HepG2 (cell line): ENCODE measurements at regions not wholly inside any gene's neighbourhood (a gene's known extent, or its start where the extent isn't known, plus 50 kb on each side); places are given as distances from the start of the nearest gene placed in this dataset.

Experiments used
- ARID2 ChIP-seq: sonication (generic); formaldehyde crosslinking; IDR thresholded peaks from 2 replicates; pipeline ENCODE4 v1.8.1; 2022; ENCODE audit warnings: mild to moderate bottlenecking, missing genetic modification reagents, borderline replicate concordance
- CHCHD3 ChIP-seq: sonication (generic); formaldehyde crosslinking; IDR thresholded peaks from 2 replicates; pipeline ENCODE4 v1.8.0; 2022; ENCODE audit warnings: mild to moderate bottlenecking, missing genetic modification reagents, moderate library complexity
- FOXP1 ChIP-seq, 2 experiments: fragments of 450-650 bp in 1 of 2; IDR thresholded peaks; 2 replicates each; pipeline ENCODE4 v1.6.1; 2017 to 2018; ENCODE audit warnings: antibody characterized with exemption in 1 of 2
- HOXA3 ChIP-seq: sonication (generic); formaldehyde crosslinking; IDR thresholded peaks from 2 replicates; pipeline ENCODE4 v1.5.0; 2020; ENCODE audit warnings: missing genetic modification reagents
- IRF9 ChIP-seq: sonication (generic); formaldehyde crosslinking; IDR thresholded peaks from 2 replicates; pipeline ENCODE4 v1.8.0; 2022; ENCODE audit warnings: missing genetic modification reagents, mild to moderate bottlenecking, borderline replicate concordance
- MED13 ChIP-seq: sonication (generic); formaldehyde crosslinking; IDR thresholded peaks from 2 replicates; pipeline ENCODE4 v1.5.0; 2020; ENCODE audit warnings: missing genetic modification reagents
- MIER2 ChIP-seq: IDR thresholded peaks from 2 replicates; pipeline ENCODE4 v1.6.1; 2016; ENCODE audit warnings: missing biosample characterization, missing genetic modification reagents
- MLX ChIP-seq: IDR thresholded peaks from 2 replicates; pipeline ENCODE4 v1.6.1; 2016
- PBX2 ChIP-seq: IDR thresholded peaks from 2 replicates; pipeline ENCODE4 v1.6.1; 2016; ENCODE audit warnings: control low read depth
- THYN1 ChIP-seq: sonication (generic); formaldehyde crosslinking; IDR thresholded peaks from 2 replicates; pipeline ENCODE4 v1.8.1; 2023; ENCODE audit warnings: low read depth, mild to moderate bottlenecking, moderate library complexity, missing genetic modification reagents, borderline replicate concordance
- ZBTB46 ChIP-seq: sonication (generic); formaldehyde crosslinking; IDR thresholded peaks from 2 replicates; pipeline ENCODE4 v1.4.0; 2020; ENCODE audit warnings: mild to moderate bottlenecking, missing genetic modification reagents, borderline replicate concordance
- ZFP36 ChIP-seq: fragments of 150-350 bp; IDR thresholded peaks from 2 replicates; pipeline ENCODE4 v1.6.1; 2018; ENCODE audit warnings: borderline replicate concordance, low read length, low read depth; ENCODE audit not compliant: partially characterized antibody
- ZKSCAN8 ChIP-seq: IDR thresholded peaks from 2 replicates; pipeline ENCODE4 v1.6.1; 2016; ENCODE audit warnings: borderline replicate concordance, missing genetic modification reagents, missing compliant biosample characterization
- ZMYM2 ChIP-seq: sonication (generic); formaldehyde crosslinking; IDR thresholded peaks from 2 replicates; pipeline ENCODE4 v1.8.0; 2022; ENCODE audit warnings: mild to moderate bottlenecking, missing genetic modification reagents
- ZNF136 ChIP-seq: sonication (generic); formaldehyde crosslinking; IDR thresholded peaks from 2 replicates; pipeline ENCODE4 v1.8.1; 2022; ENCODE audit warnings: low read depth, mild to moderate bottlenecking, moderate library complexity, missing genetic modification reagents
- ZNF549 ChIP-seq: sonication (generic); formaldehyde crosslinking; IDR thresholded peaks from 2 replicates; pipeline ENCODE4 v1.5.0; 2020; ENCODE audit warnings: missing genetic modification reagents
- ZNF577 ChIP-seq: sonication (generic); formaldehyde crosslinking; IDR thresholded peaks from 2 replicates; pipeline ENCODE4 v1.4.0; 2020; ENCODE audit warnings: mild to moderate bottlenecking, low read depth, missing genetic modification reagents, borderline replicate concordance
- ZNF629 ChIP-seq: sonication (generic); formaldehyde crosslinking; conservative IDR thresholded peaks from 2 replicates; pipeline ENCODE4 v1.5.0; 2020; ENCODE audit warnings: missing genetic modification reagents
- ZNF746 ChIP-seq: sonication (generic); formaldehyde crosslinking; IDR thresholded peaks from 2 replicates; pipeline ENCODE4 v1.8.0; 2022; ENCODE audit warnings: mild to moderate bottlenecking, missing genetic modification reagents

- TF ChIP-seq ZBTB46 (CRISPR knock-in tag) (no peak), ZNF577 (CRISPR knock-in tag) (0 out of 2 replicates have a peak, but pooled peaks have one; percentile 38), ZNF549 (CRISPR knock-in tag) (no peak), MLX (peak; percentile 77), ZFP36 (peak; percentile 45), ZMYM2 (CRISPR knock-in tag) (0 out of 2 replicates have a peak, but pooled peaks have one; percentile 38), ZNF629 (CRISPR knock-in tag) (no peak), FOXP1 (IDR thresholded peaks at IDR 0.05) (no peak), FOXP1 (CRISPR knock-in tag; IDR thresholded peaks at IDR 0.05) (no peak), ZNF746 (CRISPR knock-in tag) (peak; percentile 76), ARID2 (CRISPR knock-in tag) (peak; percentile 93; the same call in 1 of the 2 replicates), PBX2 (CRISPR knock-in tag) (no peak), CHCHD3 (CRISPR knock-in tag) (peak; percentile 37; the same call in 1 of the 2 replicates), ZNF136 (no peak), MED13 (CRISPR knock-in tag) (peak; percentile 78; the same call in 1 of the 2 replicates), IRF9 (CRISPR knock-in tag) (peak; percentile 83; the same call in 1 of the 2 replicates), THYN1 (CRISPR knock-in tag) (peak; percentile 91; the same call in 1 of the 2 replicates), MIER2 (CRISPR knock-in tag) (peak; percentile 100), ZKSCAN8 (CRISPR knock-in tag) (peak; percentile 92), HOXA3 (CRISPR knock-in tag) (peak; percentile 69)
Observed at GRCh38 chr3:67113802-67114407, 115.8 kb downstream of the KBTBD8 start (continued).
